ENCODE measurements at regions not wholly inside any gene's neighbourhood (a gene's known extent, or its start where the extent isn't known, plus 50 kb on each side); places are given as distances from the start of the nearest gene placed in this dataset.

- no peak overlapping the region for H3K9ac ChIP-seq (ENCODE audit: low read depth in 1 of 3, low read length in 3 of 3)
- H3K9me3 ChIP-seq (ENCODE audit: control insufficient read depth in 3 of 3, low read length in 3 of 3), result no peaks in the 10 kb centered on the region
Observed at GRCh38 chr21:15224346-15225086, 159.7 kb upstream of the NRIP1 start.

GRCh38 chr21:15227919-15228318 lies 163.1 kb upstream of the NRIP1 start:
- Histone ChIP-seq H3K36me3 (ENCODE audit: control insufficient read depth in 3 of 3, insufficient read depth in 3 of 3, low read length in 3 of 3) (no peaks in the 10 kb centered on the region), H3K9ac (ENCODE audit: low read depth in 1 of 3, low read length in 3 of 3) (no peak overlapping the region), H3K27ac (ENCODE audit: low read depth, low read length) (no peak overlapping the region), H3K4me3 (ENCODE audit: low read length in 3 of 3) (no peak overlapping the region), H3K4me1 (ENCODE audit: control insufficient read depth in 3 of 3, insufficient read depth in 3 of 3, low read length in 3 of 3) (peaks cover 0 to under 1% (median 0%) of the 10 kb centered on the region in 3 donors), H3K27me3 (ENCODE audit: control insufficient read depth in 3 of 3, insufficient read depth in 3 of 3, low read length in 3 of 3) (no peaks in the 10 kb centered on the region), H3K9me3 (ENCODE audit: control insufficient read depth in 3 of 3, low read length in 3 of 3) (no peaks in the 10 kb centered on the region)

More at GRCh38 chr21:15224346-15225086, 159.7 kb upstream of the NRIP1 start:
- peaks cover 0 to 12% (median 6%) of the 10 kb centered on the region in 3 donors for H3K4me1 ChIP-seq (ENCODE audit: control insufficient read depth in 3 of 3, insufficient read depth in 3 of 3, low read length in 3 of 3)
- no peaks in the 10 kb centered on the region for H3K27me3 ChIP-seq (ENCODE audit: control insufficient read depth in 3 of 3, insufficient read depth in 3 of 3, low read length in 3 of 3)
- H3K36me3 ChIP-seq (ENCODE audit: control insufficient read depth in 3 of 3, insufficient read depth in 3 of 3, low read length in 3 of 3), result no peaks in the 10 kb centered on the region
- no peak overlapping the region for H3K4me3 ChIP-seq (ENCODE audit: low read length in 3 of 3)
- no peak overlapping the region for H3K27ac ChIP-seq (ENCODE audit: low read depth, low read length)

DNA sequence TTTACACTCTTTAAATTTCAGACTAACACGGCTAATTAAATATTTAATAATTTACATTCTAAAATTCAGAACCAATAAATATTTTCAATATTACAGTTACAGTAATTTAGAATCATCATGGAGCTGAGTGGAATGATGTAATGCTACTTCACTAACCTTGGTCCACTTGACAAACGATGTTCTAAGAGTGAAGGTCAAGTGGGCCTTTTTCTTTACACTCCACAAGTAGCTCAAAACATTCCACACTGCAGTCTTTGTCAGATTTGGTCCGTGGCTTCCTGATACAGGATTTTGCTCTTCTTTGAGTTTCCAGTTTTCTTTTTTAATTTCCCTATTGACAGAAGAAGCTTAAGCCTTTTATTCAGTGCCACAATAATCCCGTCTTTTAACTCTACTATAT lies 164.6 kb upstream of the NRIP1 start:
- H3K9ac ChIP-seq (ENCODE audit: low read depth in 1 of 3, low read length in 3 of 3), result no peak overlapping the region
- no peak overlapping the region for H3K4me3 ChIP-seq (ENCODE audit: low read length in 3 of 3)
- H3K36me3 ChIP-seq (ENCODE audit: control insufficient read depth in 3 of 3, insufficient read depth in 3 of 3, low read length in 3 of 3), result no peaks in the 10 kb centered on the region
- H3K9me3 ChIP-seq (ENCODE audit: control insufficient read depth in 3 of 3, low read length in 3 of 3), result no peaks in the 10 kb centered on the region
- no peaks in the 10 kb centered on the region for H3K27me3 ChIP-seq (ENCODE audit: control insufficient read depth in 3 of 3, insufficient read depth in 3 of 3, low read length in 3 of 3)
- H3K27ac ChIP-seq (ENCODE audit: low read depth, low read length), result no peak overlapping the region
- no peaks in the 10 kb centered on the region for H3K4me1 ChIP-seq (ENCODE audit: control insufficient read depth in 3 of 3, insufficient read depth in 3 of 3, low read length in 3 of 3)

- Histone ChIP-seq H3K4me1 (ENCODE audit: control insufficient read depth in 3 of 3, insufficient read depth in 3 of 3, low read length in 3 of 3) (no peaks in the 10 kb centered on the region), H3K4me3 (ENCODE audit: low read length in 3 of 3) (no peak overlapping the region), H3K36me3 (ENCODE audit: control insufficient read depth in 3 of 3, insufficient read depth in 3 of 3, low read length in 3 of 3) (no peaks in the 10 kb centered on the region), H3K27me3 (ENCODE audit: control insufficient read depth in 3 of 3, insufficient read depth in 3 of 3, low read length in 3 of 3) (no peaks in the 10 kb centered on the region), H3K9me3 (ENCODE audit: control insufficient read depth in 3 of 3, low read length in 3 of 3) (no peaks in the 10 kb centered on the region), H3K27ac (ENCODE audit: low read depth, low read length) (no peak overlapping the region), H3K9ac (ENCODE audit: low read depth in 1 of 3, low read length in 3 of 3) (no peak overlapping the region)
Observed at GRCh38 chr21:15233611-15234010, 168.8 kb upstream of the NRIP1 start.

DNA sequence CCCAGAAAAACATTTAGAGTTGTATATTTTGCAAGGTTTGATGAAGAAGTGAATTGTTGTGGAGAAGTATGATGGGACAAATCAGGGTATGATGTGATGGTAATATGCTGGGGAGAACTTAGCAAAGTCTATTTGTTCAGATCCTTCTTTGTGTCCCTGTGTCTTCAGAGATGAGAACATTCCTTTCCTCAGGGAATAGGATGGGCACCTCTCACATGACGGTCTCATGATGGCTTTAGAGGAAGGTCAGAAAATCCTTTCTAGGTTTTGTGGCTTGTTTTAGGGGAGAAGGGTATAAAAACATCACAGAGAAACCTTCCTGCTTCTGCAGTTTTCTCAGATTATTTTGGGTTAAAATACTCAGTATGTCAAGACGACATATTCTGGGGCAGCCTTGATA lies 171.3 kb upstream of the NRIP1 start:
- Histone ChIP-seq H3K4me1 (ENCODE audit: control insufficient read depth in 3 of 3, insufficient read depth in 3 of 3, low read length in 3 of 3) (no peaks in the 10 kb centered on the region), H3K9ac (ENCODE audit: low read depth in 1 of 3, low read length in 3 of 3) (no peak overlapping the region), H3K9me3 (ENCODE audit: control insufficient read depth in 3 of 3, low read length in 3 of 3) (no peaks in the 10 kb centered on the region), H3K27me3 (ENCODE audit: control insufficient read depth in 3 of 3, insufficient read depth in 3 of 3, low read length in 3 of 3) (no peaks in the 10 kb centered on the region), H3K27ac (ENCODE audit: low read depth, low read length) (no peak overlapping the region), H3K4me3 (ENCODE audit: low read length in 3 of 3) (no peak overlapping the region), H3K36me3 (ENCODE audit: control insufficient read depth in 3 of 3, insufficient read depth in 3 of 3, low read length in 3 of 3) (no peaks in the 10 kb centered on the region)

DNA sequence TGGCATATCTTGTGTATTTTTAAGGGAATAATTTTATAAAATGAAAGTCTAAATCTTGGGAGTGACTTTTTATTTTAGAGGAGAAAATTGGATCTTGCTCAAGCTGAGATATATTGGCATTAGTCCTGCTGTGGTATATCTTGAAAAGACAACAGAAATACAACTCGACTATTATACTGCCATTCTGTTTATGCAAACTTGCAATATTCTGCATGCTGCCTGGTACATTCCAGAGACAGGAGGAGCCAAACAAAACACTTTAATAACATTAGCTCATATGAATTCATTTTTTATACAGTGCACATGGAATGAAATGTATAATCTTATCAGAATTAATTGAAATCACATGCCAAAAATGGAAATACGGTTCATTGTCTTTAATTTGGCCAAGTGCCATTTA lies 176.0 kb upstream of the NRIP1 start:
- H3K9me3 ChIP-seq (ENCODE audit: control insufficient read depth in 3 of 3, low read length in 3 of 3), result no peaks in the 10 kb centered on the region
- no peak overlapping the region for H3K27ac ChIP-seq (ENCODE audit: low read depth, low read length)
- no peak overlapping the region for H3K4me3 ChIP-seq (ENCODE audit: low read length in 3 of 3)
- no peaks in the 10 kb centered on the region for H3K27me3 ChIP-seq (ENCODE audit: control insufficient read depth in 3 of 3, insufficient read depth in 3 of 3, low read length in 3 of 3)
- H3K9ac ChIP-seq (ENCODE audit: low read depth in 1 of 3, low read length in 3 of 3), result no peak overlapping the region
- no peaks in the 10 kb centered on the region for H3K36me3 ChIP-seq (ENCODE audit: control insufficient read depth in 3 of 3, insufficient read depth in 3 of 3, low read length in 3 of 3)
- H3K4me1 ChIP-seq (ENCODE audit: control insufficient read depth in 3 of 3, insufficient read depth in 3 of 3, low read length in 3 of 3), result no peaks in the 10 kb centered on the region

- no peaks in the 10 kb centered on the region for H3K27me3 ChIP-seq (ENCODE audit: control insufficient read depth in 3 of 3, insufficient read depth in 3 of 3, low read length in 3 of 3)
- H3K36me3 ChIP-seq (ENCODE audit: control insufficient read depth in 3 of 3, insufficient read depth in 3 of 3, low read length in 3 of 3), result no peaks in the 10 kb centered on the region
- H3K27ac ChIP-seq (ENCODE audit: low read depth, low read length), result no peak overlapping the region
- no peak overlapping the region for H3K4me3 ChIP-seq (ENCODE audit: low read length in 3 of 3)
- no peaks in the 10 kb centered on the region for H3K9me3 ChIP-seq (ENCODE audit: control insufficient read depth in 3 of 3, low read length in 3 of 3)
- H3K9ac ChIP-seq (ENCODE audit: low read depth in 1 of 3, low read length in 3 of 3), result no peak overlapping the region
- no peaks in the 10 kb centered on the region for H3K4me1 ChIP-seq (ENCODE audit: control insufficient read depth in 3 of 3, insufficient read depth in 3 of 3, low read length in 3 of 3)
Observed at GRCh38 chr21:15241997-15242736, 177.4 kb upstream of the NRIP1 start.

GRCh38 chr21:15242906-15243305 lies 178.1 kb upstream of the NRIP1 start:
- Histone ChIP-seq H3K27ac (ENCODE audit: low read depth, low read length) (no peak overlapping the region), H3K4me3 (ENCODE audit: low read length in 3 of 3) (no peak overlapping the region), H3K27me3 (ENCODE audit: control insufficient read depth in 3 of 3, insufficient read depth in 3 of 3, low read length in 3 of 3) (no peaks in the 10 kb centered on the region), H3K4me1 (ENCODE audit: control insufficient read depth in 3 of 3, insufficient read depth in 3 of 3, low read length in 3 of 3) (no peaks in the 10 kb centered on the region), H3K9ac (ENCODE audit: low read depth in 1 of 3, low read length in 3 of 3) (no peak overlapping the region), H3K9me3 (ENCODE audit: control insufficient read depth in 3 of 3, low read length in 3 of 3) (no peaks in the 10 kb centered on the region), H3K36me3 (ENCODE audit: control insufficient read depth in 3 of 3, insufficient read depth in 3 of 3, low read length in 3 of 3) (no peaks in the 10 kb centered on the region)

DNA sequence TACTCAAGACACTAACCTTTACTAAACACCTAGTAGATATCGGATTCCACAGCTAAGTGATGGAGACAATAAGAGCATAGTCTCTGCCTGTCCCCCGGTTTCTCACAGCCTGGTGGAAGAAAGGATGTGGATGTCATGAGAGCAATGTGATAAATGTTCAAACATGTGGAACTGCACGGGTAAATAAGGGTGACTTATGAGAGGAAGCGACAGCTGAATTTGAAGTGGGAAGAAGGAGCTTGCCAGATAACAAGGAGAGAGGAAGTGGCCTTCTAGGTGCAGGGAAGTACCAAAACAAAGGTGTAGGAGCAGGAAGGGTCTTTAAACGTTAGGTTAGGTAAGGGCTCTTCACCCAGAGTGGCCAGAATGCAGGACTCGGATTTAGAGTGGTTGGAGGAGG lies 178.6 kb upstream of the NRIP1 start:
- Histone ChIP-seq H3K36me3 (ENCODE audit: control insufficient read depth in 3 of 3, insufficient read depth in 3 of 3, low read length in 3 of 3) (no peaks in the 10 kb centered on the region), H3K27ac (ENCODE audit: low read depth, low read length) (no peak overlapping the region), H3K27me3 (ENCODE audit: control insufficient read depth in 3 of 3, insufficient read depth in 3 of 3, low read length in 3 of 3) (no peaks in the 10 kb centered on the region), H3K4me1 (ENCODE audit: control insufficient read depth in 3 of 3, insufficient read depth in 3 of 3, low read length in 3 of 3) (no peaks in the 10 kb centered on the region), H3K9me3 (ENCODE audit: control insufficient read depth in 3 of 3, low read length in 3 of 3) (no peaks in the 10 kb centered on the region), H3K9ac (ENCODE audit: low read depth in 1 of 3, low read length in 3 of 3) (no peak overlapping the region), H3K4me3 (ENCODE audit: low read length in 3 of 3) (no peak overlapping the region)

DNA sequence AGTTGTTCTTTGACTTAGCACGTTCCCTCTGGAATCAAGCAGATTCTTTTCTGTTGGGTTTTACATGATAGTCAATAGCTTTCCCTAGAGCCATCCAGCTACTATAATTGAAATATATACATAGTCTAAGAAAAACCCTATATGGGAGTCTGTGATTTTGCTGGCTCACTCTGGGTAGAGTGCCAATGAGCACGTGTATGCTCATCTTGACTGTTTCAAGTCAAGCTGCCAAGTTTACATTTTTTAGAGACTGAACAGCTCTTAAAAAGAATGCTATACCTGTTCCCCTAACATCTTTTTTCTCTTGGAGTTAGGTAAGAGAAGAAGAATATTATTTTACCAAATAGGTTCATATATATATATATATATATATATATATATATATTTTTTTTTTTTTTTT lies 182.8 kb upstream of the NRIP1 start:
- H3K9ac ChIP-seq (ENCODE audit: low read depth in 1 of 3, low read length in 3 of 3), result no peak overlapping the region
- H3K27ac ChIP-seq (ENCODE audit: low read depth, low read length), result no peak overlapping the region
- no peak overlapping the region for H3K4me3 ChIP-seq (ENCODE audit: low read length in 3 of 3)
- H3K4me1 ChIP-seq (ENCODE audit: control insufficient read depth in 3 of 3, insufficient read depth in 3 of 3, low read length in 3 of 3), result no peaks in the 10 kb centered on the region
- no peaks in the 10 kb centered on the region for H3K36me3 ChIP-seq (ENCODE audit: control insufficient read depth in 3 of 3, insufficient read depth in 3 of 3, low read length in 3 of 3)
- no peaks in the 10 kb centered on the region for H3K9me3 ChIP-seq (ENCODE audit: control insufficient read depth in 3 of 3, low read length in 3 of 3)
- H3K27me3 ChIP-seq (ENCODE audit: control insufficient read depth in 3 of 3, insufficient read depth in 3 of 3, low read length in 3 of 3), result no peaks in the 10 kb centered on the region

All from skeletal muscle tissue (tissue), 3 donors.